Mesenchymal stem cell (in vitro differentiated cells and primary cell): ENCODE measurements at regions not wholly inside any gene's neighbourhood (a gene's known extent, or its start where the extent isn't known, plus 50 kb on each side); places are given as distances from the start of the nearest gene placed in this dataset.

ENCODE experiments used
- DNase-seq: peaks from one replicate; pipeline ENCODE4 v3.0.0-alpha.2; 2013
- H2AFZ ChIP-seq: one replicate; pipeline ENCODE4 v1.6.1; 2013; ENCODE audit warnings: low read depth, mild to moderate bottlenecking, control low read depth, inconsistent platforms, low read length, moderate library complexity
- H2AK5ac ChIP-seq: 2 replicates; pipeline ENCODE4 v1.6.1; 2013; ENCODE audit warnings: low read length, moderate library complexity, mild to moderate bottlenecking, inconsistent platforms; ENCODE audit not compliant: severe bottlenecking
- H2BK120ac ChIP-seq: one replicate; pipeline ENCODE4 v1.6.1; 2013; ENCODE audit warnings: low read depth, mild to moderate bottlenecking, inconsistent platforms, low read length, moderate library complexity
- H2BK12ac ChIP-seq, 2 experiments: one replicate each; pipeline ENCODE4 v1.6.1; 2013; ENCODE audit warnings: inconsistent platforms in 2 of 2, low read length in 2 of 2, mild to moderate bottlenecking in 2 of 2, moderate library complexity in 2 of 2, control low read depth in 1 of 2
- H2BK15ac ChIP-seq: one replicate; pipeline ENCODE4 v1.6.1; 2013; ENCODE audit warnings: mild to moderate bottlenecking, low read depth, inconsistent platforms; ENCODE audit not compliant: poor library complexity, severe bottlenecking
- H2BK5ac ChIP-seq: 2 replicates; pipeline ENCODE4 v1.6.1; 2013; ENCODE audit warnings: low read depth, mild to moderate bottlenecking, low read length, control low read depth, inconsistent platforms; ENCODE audit not compliant: poor library complexity, severe bottlenecking
- H3K14ac ChIP-seq, 2 experiments: one replicate each; pipeline ENCODE4 v1.6.1; 2013; ENCODE audit warnings: inconsistent platforms in 2 of 2, low read length in 2 of 2, control low read depth in 1 of 2, mild to moderate bottlenecking in 1 of 2, moderate library complexity in 1 of 2
- H3K18ac ChIP-seq, 2 experiments: one replicate each; pipeline ENCODE4 v1.6.1; 2013; ENCODE audit warnings: inconsistent platforms in 2 of 2, low read length in 2 of 2, control low read depth in 1 of 2, low read depth in 1 of 2, mild to moderate bottlenecking in 1 of 2
- H3K23ac ChIP-seq, 2 experiments: one replicate each; pipeline ENCODE4 v1.6.1; 2013; ENCODE audit warnings: inconsistent platforms in 2 of 2, low read length in 2 of 2, mild to moderate bottlenecking in 2 of 2, moderate library complexity in 2 of 2, control low read depth in 1 of 2
- H3K27ac ChIP-seq: 2 replicates; pipeline ENCODE4 v1.5.1; 2013; ENCODE audit warnings: mild to moderate bottlenecking, moderate library complexity, low read length, control low read depth, inconsistent platforms; ENCODE audit not compliant: poor library complexity, severe bottlenecking
- H3K27me3 ChIP-seq, 2 experiments: 2 replicates each; pipeline versions ENCODE4 v1.6.1 to v1.7.0; 2013; ENCODE audit warnings: low read length in 2 of 2, mild to moderate bottlenecking in 2 of 2, moderate library complexity in 2 of 2, control low read depth in 1 of 2, inconsistent platforms in 1 of 2; ENCODE audit not compliant: control insufficient read depth in 1 of 2, insufficient read depth in 1 of 2
- H3K36me3 ChIP-seq, 2 experiments: 2 replicates each; pipeline versions ENCODE4 v1.6.1 to v1.7.0; 2013; ENCODE audit warnings: low read length in 2 of 2, control low read depth in 1 of 2, inconsistent platforms in 1 of 2, low read depth in 1 of 2, mild to moderate bottlenecking in 1 of 2; ENCODE audit not compliant: insufficient read depth in 2 of 2, control insufficient read depth in 1 of 2
- H3K4ac ChIP-seq, 2 experiments: one replicate each; pipeline ENCODE4 v1.6.1; 2013; ENCODE audit warnings: inconsistent platforms in 2 of 2, low read length in 2 of 2, mild to moderate bottlenecking in 2 of 2, moderate library complexity in 2 of 2, control low read depth in 1 of 2, low read depth in 1 of 2
- H3K4me1 ChIP-seq: 2 replicates; pipeline ENCODE4 v1.6.1; 2013; ENCODE audit warnings: low read depth, low read length, control low read depth; ENCODE audit not compliant: control insufficient read depth, insufficient read depth
- H3K4me2 ChIP-seq: 2 replicates; pipeline ENCODE4 v1.6.1; 2013; ENCODE audit warnings: low read length, mild to moderate bottlenecking, inconsistent platforms; ENCODE audit not compliant: poor library complexity, severe bottlenecking
- H3K4me3 ChIP-seq, 2 experiments: 2 replicates each; pipeline versions ENCODE4 v1.5.1 to v1.7.0; 2013; ENCODE audit warnings: low read length in 2 of 2, mild to moderate bottlenecking in 2 of 2, control low read depth in 1 of 2, low read depth in 1 of 2; ENCODE audit not compliant: insufficient read depth in 1 of 2
- H3K79me1 ChIP-seq: replicated peaks from 2 replicates; pipeline ENCODE4 v1.6.1; 2013; ENCODE audit warnings: mild to moderate bottlenecking, control low read depth, low read length, inconsistent platforms; ENCODE audit not compliant: poor library complexity, severe bottlenecking
- H3K9ac ChIP-seq: 2 replicates; pipeline ENCODE4 v1.7.0; 2013; ENCODE audit warnings: mild to moderate bottlenecking, low read length, moderate library complexity
- H3K9me3 ChIP-seq: 2 replicates; pipeline ENCODE4 v1.7.0; 2013; ENCODE audit warnings: mild to moderate bottlenecking, low read length; ENCODE audit not compliant: control insufficient read depth
- H4K8ac ChIP-seq: one replicate; pipeline ENCODE4 v1.6.1; 2013; ENCODE audit warnings: inconsistent platforms, mild to moderate bottlenecking, low read length, moderate library complexity
- H4K91ac ChIP-seq: one replicate; pipeline ENCODE4 v1.6.1; 2013; ENCODE audit warnings: mild to moderate bottlenecking, low read length, inconsistent platforms
- WGBS: methylation state at CpG from one replicate; pipeline ENCODE4 v1.1.7; 2013; ENCODE audit warnings: mixed read lengths; 5-methylcytosine and 5-hydroxymethylcytosine counted together

DNA sequence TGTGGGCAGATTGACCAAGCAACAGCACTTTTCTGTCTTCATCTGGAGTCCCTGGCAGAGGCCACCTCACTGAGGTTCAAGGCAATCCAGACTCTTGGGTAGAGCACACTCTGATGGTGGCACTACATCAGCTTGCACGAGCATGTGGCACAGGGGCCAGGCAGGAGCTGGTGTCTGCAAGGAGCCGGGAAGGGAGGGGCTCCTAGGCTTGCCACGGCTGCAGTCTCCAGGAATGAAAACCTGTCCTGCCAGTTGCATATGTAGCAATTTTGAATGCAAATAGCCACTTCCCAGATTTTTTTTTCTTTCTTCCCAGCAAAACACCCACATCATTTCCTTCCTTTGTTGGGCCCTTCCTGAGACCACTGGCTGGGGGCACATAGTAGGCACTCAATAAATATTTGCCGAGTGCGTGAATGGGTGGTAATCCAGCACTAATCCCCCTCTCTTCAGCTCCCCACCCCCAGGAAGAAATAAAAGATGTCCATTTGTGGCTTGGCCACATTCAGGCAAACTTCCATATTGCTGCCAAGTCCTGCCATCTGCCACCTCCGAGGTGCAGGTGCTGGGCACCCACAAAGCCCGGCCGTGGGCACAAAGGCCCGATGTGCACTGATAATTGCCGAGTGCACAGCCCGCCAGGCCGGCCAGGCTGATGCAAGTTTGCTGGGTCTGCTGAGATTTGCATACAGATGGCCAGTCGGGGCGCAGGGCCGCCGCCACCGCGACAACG, 72.4 kb downstream of the MYCN start:
- Histone ChIP-seq H2AK5ac (no peak overlapping the region), H3K79me1 (no peaks in the 10 kb centered on the region), H2BK15ac (no peak overlapping the region), H3K23ac (no peak overlapping the region), H4K8ac (no peak overlapping the region), H2AFZ (no peak overlapping the region), H2BK120ac (no peak overlapping the region), H3K4me3 (no peak overlapping the region), H2BK12ac (no peak overlapping the region), H3K9ac (no peak overlapping the region), H4K91ac (no peak overlapping the region), H3K14ac (no peak overlapping the region), H3K27me3 (peaks cover 0 to 27% of the 10 kb centered on the region in 2 experiments), H3K4me2 (no peak overlapping the region), H3K4me1 (no peaks in the 10 kb centered on the region), H3K9me3 (no peaks in the 10 kb centered on the region), H2BK5ac (no peak overlapping the region), H3K27ac (no peak overlapping the region), H3K18ac (no peak overlapping the region), H3K36me3 (no peaks in the 10 kb centered on the region), H3K4ac (no peak overlapping the region)
- 47% methylated on average over 19 of the region's 19 CpGs for WGBS
- DNase-seq: no peak

DNA sequence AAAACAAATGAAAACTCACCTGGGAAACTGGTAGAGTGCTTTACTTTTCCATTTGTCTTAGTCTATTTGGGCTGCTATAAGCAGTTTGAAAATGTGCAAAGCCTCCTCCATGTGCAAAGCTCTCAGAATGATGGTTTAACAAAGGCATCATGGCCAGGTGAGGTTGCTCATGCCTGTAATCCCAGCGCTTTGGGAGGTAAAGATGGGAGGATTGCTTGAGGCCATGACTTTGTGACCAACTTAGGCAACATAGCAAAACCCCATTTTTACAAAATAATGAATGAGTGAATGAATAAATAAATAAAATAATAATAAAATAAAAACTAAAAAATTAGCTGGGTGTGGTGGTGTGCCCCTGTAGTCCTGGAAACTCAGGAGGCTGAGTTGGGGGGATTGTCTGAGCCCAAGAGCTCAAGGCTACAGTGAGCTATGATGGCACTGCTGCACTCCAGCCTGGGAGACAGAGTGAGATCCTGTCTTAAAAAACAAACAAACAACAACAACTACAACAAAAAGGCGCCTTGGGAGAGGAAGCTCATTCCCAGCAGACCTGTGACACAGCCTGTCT, 71.8 kb downstream of the MYCN start:
- no peak overlapping the region for H3K4me3 ChIP-seq
- H2BK15ac ChIP-seq: no peak overlapping the region
- WGBS: 64% methylated on average over 1 of the region's 2 CpGs

DNA sequence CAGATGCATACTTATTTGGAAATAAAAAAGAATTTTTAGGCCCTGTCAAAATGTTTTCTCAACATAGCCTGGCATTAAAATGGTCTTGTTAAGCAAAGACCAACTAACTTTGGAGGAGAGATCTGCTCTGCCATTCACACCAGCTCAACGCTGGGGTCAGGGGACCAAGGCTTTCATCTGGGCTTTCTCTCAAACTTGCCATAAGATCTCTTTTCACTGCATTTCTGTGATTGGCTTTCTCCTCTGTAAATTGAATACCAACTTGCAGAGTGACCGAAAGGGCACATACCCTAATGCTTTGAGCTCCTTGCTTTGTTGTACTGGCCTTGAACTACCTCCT, 71.2 kb downstream of the MYCN start:
- Histone ChIP-seq H3K4ac (no peak overlapping the region), H4K91ac (no peak overlapping the region), H3K4me3 (no peak overlapping the region), H3K4me1 (no peaks in the 10 kb centered on the region), H3K23ac (no peak overlapping the region), H2BK120ac (no peak overlapping the region), H3K27me3 (peaks cover 0 to 27% of the 10 kb centered on the region in 2 experiments), H3K9me3 (no peaks in the 10 kb centered on the region), H3K14ac (no peak overlapping the region), H3K9ac (no peak overlapping the region), H2BK5ac (no peak overlapping the region), H3K36me3 (no peaks in the 10 kb centered on the region), H3K4me2 (no peak overlapping the region), H2BK12ac (no peak overlapping the region), H3K27ac (no peak overlapping the region), H2BK15ac (no peak overlapping the region), H2AK5ac (no peak overlapping the region), H3K18ac (no peak overlapping the region), H2AFZ (no peak overlapping the region), H3K79me1 (no peaks in the 10 kb centered on the region), H4K8ac (no peak overlapping the region)
- DNase-seq: no peak
- WGBS: 79% methylated on average over 2 of the region's 2 CpGs

More for the DNA sequence above, 71.8 kb downstream of the MYCN start:
- Histone ChIP-seq H3K4ac (no peak overlapping the region), H2AFZ (no peak overlapping the region), H3K18ac (no peak overlapping the region), H3K36me3 (no peaks in the 10 kb centered on the region), H2AK5ac (no peak overlapping the region), H4K8ac (no peak overlapping the region), H3K4me1 (no peaks in the 10 kb centered on the region), H3K27ac (no peak overlapping the region), H3K9ac (no peak overlapping the region), H3K14ac (no peak overlapping the region), H4K91ac (no peak overlapping the region), H3K79me1 (no peaks in the 10 kb centered on the region), H3K23ac (no peak overlapping the region), H3K27me3 (peaks cover 0 to 27% of the 10 kb centered on the region in 2 experiments), H2BK5ac (no peak overlapping the region), H2BK12ac (no peak overlapping the region), H3K4me2 (no peak overlapping the region), H2BK120ac (no peak overlapping the region), H3K9me3 (no peaks in the 10 kb centered on the region)
- no peak for DNase-seq

DNA sequence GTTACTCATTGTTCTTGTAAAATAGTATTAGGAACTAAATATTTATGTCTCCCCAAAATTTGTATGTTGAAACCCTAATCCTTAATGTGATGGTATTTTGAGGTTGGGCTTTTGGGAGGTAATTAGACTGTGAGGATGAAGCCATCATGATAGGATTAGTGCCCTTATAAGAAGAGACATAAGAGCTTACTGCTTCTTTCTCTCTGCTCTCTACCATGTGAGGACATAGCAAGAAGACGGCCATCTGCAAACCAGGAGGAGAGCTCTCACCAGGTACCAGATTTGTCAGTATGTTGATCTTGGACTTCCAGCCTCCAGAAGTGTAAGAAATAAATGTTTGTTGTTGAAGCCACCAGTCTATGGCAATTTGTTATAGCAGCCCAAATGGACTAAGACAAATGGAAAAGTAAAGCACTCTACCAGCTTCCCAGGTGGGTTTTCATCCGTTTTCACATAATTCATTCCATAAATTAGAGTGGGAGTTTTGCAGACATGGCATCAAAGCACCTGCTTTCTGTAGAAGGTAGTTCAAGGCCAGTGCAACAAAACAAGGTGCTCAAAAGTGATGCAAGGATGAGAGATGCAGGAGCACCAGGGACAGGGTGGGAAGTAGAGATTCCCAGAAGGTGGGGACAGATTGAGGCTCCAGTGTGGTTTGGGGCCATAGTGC, 70.7 kb downstream of the MYCN start:
- Histone ChIP-seq H2AK5ac (no peak overlapping the region), H3K4me1 (no peaks in the 10 kb centered on the region), H3K9me3 (no peaks in the 10 kb centered on the region), H3K27me3 (peaks cover 0 to 27% of the 10 kb centered on the region in 2 experiments), H2BK5ac (no peak overlapping the region), H3K4me3 (no peak overlapping the region), H3K4me2 (no peak overlapping the region), H3K4ac (no peak overlapping the region), H3K79me1 (no peaks in the 10 kb centered on the region), H2BK12ac (no peak overlapping the region), H3K18ac (no peak overlapping the region), H3K23ac (no peak overlapping the region), H4K91ac (no peak overlapping the region), H2BK120ac (no peak overlapping the region), H3K27ac (no peak overlapping the region), H3K36me3 (no peaks in the 10 kb centered on the region), H4K8ac (no peak overlapping the region), H3K14ac (no peak overlapping the region), H3K9ac (no peak overlapping the region), H2AFZ (no peak overlapping the region), H2BK15ac (no peak overlapping the region)
- WGBS: 71% methylated on average over 1 of the region's 2 CpGs
- no peak for DNase-seq
